Liver (tissue), 3 donors: ENCODE measurements at regions not wholly inside any gene's neighbourhood (a gene's known extent, or its start where the extent isn't known, plus 50 kb on each side); places are given as distances from the start of the nearest gene placed in this dataset.

Experiments
- FOXA1 ChIP-seq: IDR thresholded peaks from 2 replicates; pipeline ENCODE4 v1.6.1; 2016; ENCODE audit warnings: antibody characterized with exemption
- SP1 ChIP-seq: IDR thresholded peaks from 2 replicates; pipeline ENCODE4 v1.6.1; 2018; ENCODE audit warnings: antibody characterized with exemption, mild to moderate bottlenecking
- TAF1 ChIP-seq: conservative IDR thresholded peaks from 2 replicates; pipeline ENCODE4 v1.6.1; 2016; ENCODE audit warnings: antibody characterized with exemption, mild to moderate bottlenecking
- YY1 ChIP-seq: IDR thresholded peaks from 2 replicates; pipeline ENCODE4 v1.6.1; 2016; ENCODE audit warnings: antibody characterized with exemption, mild to moderate bottlenecking
- TF ChIP-seq, protein P1 (sequence below): IDR thresholded peaks from 2 replicates; pipeline ENCODE4 v1.6.1; 2016; ENCODE audit warnings: antibody characterized with exemption
- TF ChIP-seq, protein P2 (sequence below): fragments of 150-350 bp; IDR thresholded peaks from 2 replicates; pipeline ENCODE4 v1.5.1; 2017; ENCODE audit warnings: improper control_type of control experiment, low read depth, low read length; ENCODE audit not compliant: missing input control
- TF ChIP-seq, protein P3 (sequence below): IDR thresholded peaks from 2 replicates; pipeline ENCODE4 v1.6.1; 2016; ENCODE audit warnings: antibody characterized with exemption
- TF ChIP-seq, protein P4 (sequence below): IDR thresholded peaks from 2 replicates; pipeline ENCODE4 v1.6.1; 2016; ENCODE audit warnings: antibody characterized with exemption
- donor health status: healthy.
- donor health status: healthy.

DNA sequence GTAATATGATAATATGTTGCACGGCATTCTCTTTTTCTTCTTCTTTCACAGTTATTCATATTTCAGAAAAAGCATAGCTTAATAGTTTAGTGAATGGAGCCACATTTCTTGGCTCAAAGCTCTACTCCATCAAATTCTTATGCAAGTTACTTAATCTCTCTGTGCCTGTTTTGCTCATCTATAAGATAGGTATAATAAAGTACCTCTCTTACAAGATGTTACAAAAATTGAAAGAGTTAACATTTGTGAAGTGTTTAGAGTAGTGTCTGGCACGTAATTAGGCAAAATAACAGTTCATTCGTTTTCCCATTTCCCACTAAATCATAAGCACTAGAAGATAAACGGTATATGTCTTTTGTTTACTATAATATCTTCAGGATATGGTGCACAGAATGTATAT, 1304.4 kb upstream of the EYS start:
- TF ChIP-seq, protein P1, sequence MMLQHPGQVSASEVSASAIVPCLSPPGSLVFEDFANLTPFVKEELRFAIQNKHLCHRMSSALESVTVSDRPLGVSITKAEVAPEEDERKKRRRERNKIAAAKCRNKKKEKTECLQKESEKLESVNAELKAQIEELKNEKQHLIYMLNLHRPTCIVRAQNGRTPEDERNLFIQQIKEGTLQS: no peak
- TF ChIP-seq, protein P2, sequence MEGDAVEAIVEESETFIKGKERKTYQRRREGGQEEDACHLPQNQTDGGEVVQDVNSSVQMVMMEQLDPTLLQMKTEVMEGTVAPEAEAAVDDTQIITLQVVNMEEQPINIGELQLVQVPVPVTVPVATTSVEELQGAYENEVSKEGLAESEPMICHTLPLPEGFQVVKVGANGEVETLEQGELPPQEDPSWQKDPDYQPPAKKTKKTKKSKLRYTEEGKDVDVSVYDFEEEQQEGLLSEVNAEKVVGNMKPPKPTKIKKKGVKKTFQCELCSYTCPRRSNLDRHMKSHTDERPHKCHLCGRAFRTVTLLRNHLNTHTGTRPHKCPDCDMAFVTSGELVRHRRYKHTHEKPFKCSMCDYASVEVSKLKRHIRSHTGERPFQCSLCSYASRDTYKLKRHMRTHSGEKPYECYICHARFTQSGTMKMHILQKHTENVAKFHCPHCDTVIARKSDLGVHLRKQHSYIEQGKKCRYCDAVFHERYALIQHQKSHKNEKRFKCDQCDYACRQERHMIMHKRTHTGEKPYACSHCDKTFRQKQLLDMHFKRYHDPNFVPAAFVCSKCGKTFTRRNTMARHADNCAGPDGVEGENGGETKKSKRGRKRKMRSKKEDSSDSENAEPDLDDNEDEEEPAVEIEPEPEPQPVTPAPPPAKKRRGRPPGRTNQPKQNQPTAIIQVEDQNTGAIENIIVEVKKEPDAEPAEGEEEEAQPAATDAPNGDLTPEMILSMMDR: no peak
- TF ChIP-seq TAF1 (no peak), SP1 (no peak), FOXA1 (no peak), YY1 (no peak)
- TF ChIP-seq, protein P3, sequence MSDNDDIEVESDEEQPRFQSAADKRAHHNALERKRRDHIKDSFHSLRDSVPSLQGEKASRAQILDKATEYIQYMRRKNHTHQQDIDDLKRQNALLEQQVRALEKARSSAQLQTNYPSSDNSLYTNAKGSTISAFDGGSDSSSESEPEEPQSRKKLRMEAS: no peak
- TF ChIP-seq, protein P4, sequence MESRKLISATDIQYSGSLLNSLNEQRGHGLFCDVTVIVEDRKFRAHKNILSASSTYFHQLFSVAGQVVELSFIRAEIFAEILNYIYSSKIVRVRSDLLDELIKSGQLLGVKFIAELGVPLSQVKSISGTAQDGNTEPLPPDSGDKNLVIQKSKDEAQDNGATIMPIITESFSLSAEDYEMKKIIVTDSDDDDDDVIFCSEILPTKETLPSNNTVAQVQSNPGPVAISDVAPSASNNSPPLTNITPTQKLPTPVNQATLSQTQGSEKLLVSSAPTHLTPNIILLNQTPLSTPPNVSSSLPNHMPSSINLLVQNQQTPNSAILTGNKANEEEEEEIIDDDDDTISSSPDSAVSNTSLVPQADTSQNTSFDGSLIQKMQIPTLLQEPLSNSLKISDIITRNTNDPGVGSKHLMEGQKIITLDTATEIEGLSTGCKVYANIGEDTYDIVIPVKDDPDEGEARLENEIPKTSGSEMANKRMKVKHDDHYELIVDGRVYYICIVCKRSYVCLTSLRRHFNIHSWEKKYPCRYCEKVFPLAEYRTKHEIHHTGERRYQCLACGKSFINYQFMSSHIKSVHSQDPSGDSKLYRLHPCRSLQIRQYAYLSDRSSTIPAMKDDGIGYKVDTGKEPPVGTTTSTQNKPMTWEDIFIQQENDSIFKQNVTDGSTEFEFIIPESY: no peak
